ENCODE measurements at regions not wholly inside any gene's neighbourhood (a gene's known extent, or its start where the extent isn't known, plus 50 kb on each side); places are given as distances from the start of the nearest gene placed in this dataset.

DNA sequence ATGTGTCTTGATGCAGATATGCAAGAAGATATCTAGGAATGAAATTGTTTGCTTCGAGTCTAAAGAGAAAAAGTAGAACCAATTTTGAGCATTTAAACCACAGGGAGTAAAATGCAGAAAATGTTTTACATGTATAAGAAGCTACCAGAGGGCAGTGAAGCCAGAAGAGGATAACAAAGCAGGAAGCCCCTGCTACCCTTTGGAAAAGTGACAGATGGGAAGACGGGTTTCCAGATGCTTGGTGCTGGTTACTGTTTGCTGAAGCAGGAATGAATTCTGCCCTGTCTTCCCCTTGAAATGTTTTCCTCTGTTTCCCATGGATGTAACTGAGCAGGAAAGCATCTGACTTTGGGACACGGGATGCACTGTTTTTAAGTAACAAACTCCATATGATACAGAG, 822.2 kb downstream of the MRPL39 start:
- Mint-ChIP-seq H3K27ac (no peak overlapping the region), H3K36me3 (no peaks in the 10 kb centered on the region), H3K4me1 (no peaks in the 10 kb centered on the region), H3K4me3 (no peak overlapping the region), H3K9me3 (no peaks in the 10 kb centered on the region), H3K27me3 (no peaks in the 10 kb centered on the region)
- POLR2A ChIA-PET, result no interaction called here
- DNase-seq, result no peak
- ATAC-seq (ENCODE audit: low read depth), result no peak

DNA sequence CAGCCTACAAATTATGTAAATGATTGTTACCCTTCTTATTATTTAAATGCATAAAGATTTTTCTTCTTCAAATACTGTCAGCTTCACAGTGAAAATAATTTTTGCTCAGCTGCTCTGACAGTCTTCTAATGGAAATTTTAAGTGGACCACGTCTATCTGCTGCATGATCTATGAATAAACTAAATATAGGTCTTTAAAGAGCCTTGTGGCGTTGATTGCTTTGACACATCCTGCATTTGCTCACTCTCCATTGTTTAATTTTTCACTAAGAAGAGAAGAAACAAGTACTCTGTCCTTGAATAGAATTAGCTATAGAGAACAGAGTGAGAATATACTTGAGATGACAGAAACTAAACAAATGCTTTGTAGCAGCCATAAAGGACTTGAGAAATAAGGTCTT, 826.1 kb downstream of the MRPL39 start:
- Mint-ChIP-seq H3K4me3 (no peak overlapping the region), H3K27ac (no peak overlapping the region), H3K9me3 (no peaks in the 10 kb centered on the region), H3K4me1 (no peaks in the 10 kb centered on the region), H3K27me3 (no peaks in the 10 kb centered on the region), H3K36me3 (no peaks in the 10 kb centered on the region)
- POLR2A ChIA-PET, result no interaction called here
- ATAC-seq (ENCODE audit: low read depth), result no peak
- DNase-seq, result no peak

DNA sequence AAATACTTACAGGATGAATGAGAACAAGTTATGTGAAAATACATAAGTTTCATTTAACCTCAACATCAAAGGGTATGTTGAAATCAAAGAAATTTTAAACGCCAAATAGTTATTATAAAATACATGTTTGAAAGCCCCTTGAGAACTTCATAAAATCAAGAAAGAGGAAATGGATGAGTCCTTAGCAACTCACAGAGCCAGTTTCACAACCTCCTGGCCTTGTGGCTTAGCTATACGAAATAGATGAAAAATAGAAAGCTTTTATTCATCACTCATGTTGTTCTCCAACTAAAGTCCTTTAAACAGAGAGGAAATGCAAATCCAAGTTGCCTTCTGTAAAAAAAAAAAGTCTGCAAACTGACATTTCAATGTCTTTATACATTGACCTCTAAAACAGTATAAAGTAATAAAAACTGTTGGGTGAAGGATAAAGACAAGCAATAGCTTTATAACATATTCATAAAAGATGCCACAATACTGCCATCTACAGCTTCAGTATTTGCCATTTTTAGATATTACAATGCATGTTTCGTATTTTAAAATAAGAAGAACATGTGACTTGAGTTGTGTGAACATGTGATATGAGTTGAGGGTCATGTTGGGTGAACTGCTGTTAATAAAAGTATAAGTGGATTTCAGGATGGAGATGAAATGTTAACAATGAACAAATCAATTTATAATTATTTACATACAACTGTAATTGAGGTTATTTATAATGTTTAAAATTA, 847.8 kb downstream of the MRPL39 start:
- Mint-ChIP-seq H3K9me3 (no peaks in the 10 kb centered on the region), H3K36me3 (no peaks in the 10 kb centered on the region)

DNA sequence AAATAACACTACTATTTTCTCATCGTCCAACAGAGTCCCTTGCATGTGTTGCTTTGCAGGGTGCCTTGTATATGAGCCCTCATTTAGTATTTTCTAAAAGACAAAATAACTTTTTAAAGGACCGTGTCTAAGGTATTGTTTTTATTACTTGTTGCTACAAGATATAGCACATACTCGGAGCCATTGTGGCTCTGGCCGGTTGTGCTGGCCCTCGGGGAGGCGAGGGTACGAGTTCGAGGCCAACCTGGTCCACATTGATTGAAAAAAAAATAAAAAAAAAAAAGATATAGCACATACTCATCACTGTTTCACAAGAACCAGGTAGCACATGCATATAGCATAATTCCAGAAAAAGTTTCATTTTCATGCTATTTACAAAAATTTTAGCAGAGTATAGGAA, 869.2 kb downstream of the MRPL39 start:
- H3K27me3 Mint-ChIP-seq, result no peaks in the 10 kb centered on the region
- no peak for ATAC-seq (ENCODE audit: low read depth)

More for the DNA sequence above, 847.8 kb downstream of the MRPL39 start:
- no peak overlapping the region for H3K27ac Mint-ChIP-seq
- DNase-seq, result no peak
- no peaks in the 10 kb centered on the region for H3K27me3 Mint-ChIP-seq
- POLR2A ChIA-PET, result no interaction called here
- no peak overlapping the region for H3K4me3 Mint-ChIP-seq
- ATAC-seq (ENCODE audit: low read depth), result no peak
- H3K4me1 Mint-ChIP-seq, result no peaks in the 10 kb centered on the region

DNA sequence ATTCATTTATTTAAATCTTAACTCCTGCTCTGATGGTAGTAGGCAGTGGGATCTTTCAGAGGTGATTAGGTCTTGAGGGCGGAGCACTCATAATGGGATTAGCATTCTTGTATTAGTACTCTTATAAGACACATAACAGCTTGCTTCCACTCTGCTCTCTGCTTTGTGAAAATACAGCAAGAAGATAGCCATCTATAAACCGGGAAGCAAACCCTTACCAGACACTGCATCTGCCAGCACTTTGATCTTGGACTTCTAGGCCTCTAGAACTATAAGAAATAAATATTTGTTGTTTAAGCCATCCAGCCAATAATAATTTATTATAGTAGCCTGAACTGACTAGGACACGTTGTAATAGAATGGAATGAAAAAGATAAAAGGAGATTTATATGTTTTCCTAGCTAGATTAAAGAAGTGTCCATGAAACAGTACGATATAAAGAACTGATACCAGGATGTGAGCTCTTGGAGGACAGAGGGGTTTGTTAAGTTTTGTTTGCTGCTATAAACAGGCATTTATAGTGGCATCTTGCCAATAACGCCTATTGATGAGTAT, 869.9 kb downstream of the MRPL39 start:
- DNase-seq (no peak), ATAC-seq (ENCODE audit: low read depth) (no peak)
- Mint-ChIP-seq H3K9me3 (no peaks in the 10 kb centered on the region), H3K27ac (no peak overlapping the region), H3K27me3 (no peaks in the 10 kb centered on the region), H3K4me3 (no peak overlapping the region), H3K4me1 (no peaks in the 10 kb centered on the region), H3K36me3 (no peaks in the 10 kb centered on the region)
- POLR2A ChIA-PET, result no interaction called here

More for the DNA sequence above, 869.2 kb downstream of the MRPL39 start:
- no peaks in the 10 kb centered on the region for H3K36me3 Mint-ChIP-seq
- no peaks in the 10 kb centered on the region for H3K4me1 Mint-ChIP-seq
- DNase-seq, result no peak
- no peak overlapping the region for H3K4me3 Mint-ChIP-seq
- no peak overlapping the region for H3K27ac Mint-ChIP-seq
- H3K9me3 Mint-ChIP-seq, result no peaks in the 10 kb centered on the region
- POLR2A ChIA-PET, result no interaction called here

DNA sequence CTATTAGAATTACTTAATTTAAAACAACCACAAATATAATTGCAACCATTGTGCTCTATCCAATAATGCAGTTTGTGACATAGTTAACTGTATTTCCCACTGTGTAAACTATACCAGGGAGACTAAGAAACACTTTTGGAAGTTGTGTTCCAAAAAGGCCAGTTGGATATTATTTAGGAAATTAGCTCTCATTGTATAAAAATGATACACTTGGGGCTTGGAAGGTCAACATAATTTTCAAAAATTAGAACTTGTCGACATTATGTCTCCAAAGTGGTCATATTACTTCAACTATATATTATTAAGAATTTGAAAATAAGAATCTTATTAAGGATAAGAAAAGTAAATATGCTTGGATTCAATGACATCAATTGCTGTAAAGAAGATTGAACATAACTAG, 876.6 kb downstream of the MRPL39 start:
- H3K36me3 Mint-ChIP-seq, result no peaks in the 10 kb centered on the region
- POLR2A ChIA-PET, result no interaction called here
- H3K4me3 Mint-ChIP-seq, result no peak overlapping the region
- no peak for ATAC-seq (ENCODE audit: low read depth)
- no peaks in the 10 kb centered on the region for H3K9me3 Mint-ChIP-seq
- H3K27me3 Mint-ChIP-seq, result no peaks in the 10 kb centered on the region
- H3K27ac Mint-ChIP-seq, result no peak overlapping the region
- H3K4me1 Mint-ChIP-seq, result no peaks in the 10 kb centered on the region
- DNase-seq, result no peak

DNA sequence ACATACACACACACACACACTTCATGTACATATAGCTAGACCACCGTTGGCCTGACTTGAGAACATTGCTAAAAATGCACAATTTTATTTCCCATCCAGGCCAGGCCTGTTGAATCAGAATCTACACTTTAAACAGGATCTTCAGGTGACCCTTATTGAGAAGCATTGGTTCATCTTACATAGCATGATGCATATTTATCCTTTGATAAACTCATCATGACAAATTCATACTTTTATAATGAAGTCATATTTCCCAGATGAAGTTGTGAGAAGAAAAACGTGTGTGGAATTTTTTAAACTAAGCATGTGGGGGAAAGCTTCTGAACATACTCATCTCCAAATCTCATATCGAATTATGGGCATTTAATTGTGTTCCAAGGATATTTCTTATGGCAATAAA, 877.7 kb downstream of the MRPL39 start:
- POLR2A ChIA-PET, result no interaction called here
- Mint-ChIP-seq H3K4me3 (no peak overlapping the region), H3K27ac (no peak overlapping the region), H3K4me1 (no peaks in the 10 kb centered on the region), H3K27me3 (no peaks in the 10 kb centered on the region), H3K9me3 (no peaks in the 10 kb centered on the region), H3K36me3 (no peaks in the 10 kb centered on the region)
- no peak for DNase-seq
- ATAC-seq (ENCODE audit: low read depth), result no peak

DNA sequence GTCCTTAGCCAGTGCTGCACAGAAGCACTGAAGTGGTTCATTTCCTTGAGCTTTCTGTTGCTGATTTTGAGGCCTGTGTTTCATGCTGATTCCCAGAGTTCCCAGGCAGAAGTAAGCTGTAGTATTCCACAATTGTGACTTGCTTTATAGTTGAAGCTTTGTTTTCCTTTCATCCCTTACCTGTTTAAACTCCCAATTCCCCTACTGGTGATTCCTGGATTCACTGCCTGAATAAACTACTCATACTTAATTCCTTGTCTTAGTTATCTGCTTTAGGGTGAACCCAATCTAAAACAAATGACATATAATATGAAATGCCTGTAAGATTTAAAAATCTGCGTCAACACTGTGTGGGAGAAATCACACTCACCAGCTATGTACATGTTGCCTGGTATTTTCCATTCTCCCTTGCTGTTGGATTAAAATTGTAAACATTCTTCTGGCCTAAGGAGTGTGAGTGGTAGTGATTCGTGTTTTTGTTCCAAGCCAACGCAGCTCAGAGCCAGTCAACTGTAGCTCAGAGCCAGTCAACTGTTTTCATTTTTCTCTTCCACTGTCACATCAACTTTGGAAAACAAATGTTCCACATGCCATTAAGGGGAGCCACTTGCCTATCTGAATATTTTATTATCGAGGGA, 879.4 kb downstream of the MRPL39 start:
- POLR2A ChIA-PET, result no interaction called here
- no peak for ATAC-seq (ENCODE audit: low read depth)
- no peaks in the 10 kb centered on the region for H3K36me3 Mint-ChIP-seq

DNA sequence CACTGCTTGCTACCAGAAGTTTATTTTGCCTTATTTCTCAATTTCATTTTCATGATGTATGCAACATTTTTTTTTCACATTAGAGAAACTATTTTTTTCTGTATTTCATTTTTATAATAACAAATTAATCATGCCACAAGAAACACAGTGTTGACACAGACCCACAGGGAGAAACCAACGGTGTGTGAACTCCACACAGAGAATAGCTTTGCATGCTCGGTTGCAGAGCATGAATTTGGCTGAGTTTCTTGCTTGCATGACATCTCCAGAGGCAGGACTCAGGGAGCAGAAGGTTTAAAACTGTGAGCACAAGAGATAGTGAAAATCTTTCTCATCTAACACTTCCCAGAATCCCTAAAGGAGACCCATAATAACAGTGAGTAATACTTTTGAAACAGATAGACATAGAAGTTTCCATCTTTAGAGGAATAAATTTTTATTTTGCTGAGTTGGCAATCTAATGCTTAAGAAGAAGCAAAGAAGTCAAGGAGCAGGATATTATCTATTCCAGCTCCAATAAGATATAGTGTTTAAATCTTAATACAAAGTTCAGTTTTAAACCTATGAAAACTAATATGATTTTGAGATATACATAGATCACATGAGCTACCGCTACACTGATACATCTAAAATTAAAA, 890.9 kb downstream of the MRPL39 start:
- Mint-ChIP-seq H3K27me3 (no peaks in the 10 kb centered on the region), H3K9me3 (no peaks in the 10 kb centered on the region), H3K36me3 (no peaks in the 10 kb centered on the region), H3K4me3 (no peak overlapping the region), H3K4me1 (no peaks in the 10 kb centered on the region), H3K27ac (no peak overlapping the region)
- ATAC-seq (ENCODE audit: low read depth), result no peak
- POLR2A ChIA-PET, result no interaction called here
- DNase-seq, result no peak

More for the DNA sequence above, 879.4 kb downstream of the MRPL39 start:
- H3K4me3 Mint-ChIP-seq, result no peak overlapping the region
- no peak for DNase-seq
- H3K4me1 Mint-ChIP-seq, result no peaks in the 10 kb centered on the region
- H3K27me3 Mint-ChIP-seq, result no peaks in the 10 kb centered on the region
- H3K27ac Mint-ChIP-seq, result no peak overlapping the region
- H3K9me3 Mint-ChIP-seq, result no peaks in the 10 kb centered on the region

DNA sequence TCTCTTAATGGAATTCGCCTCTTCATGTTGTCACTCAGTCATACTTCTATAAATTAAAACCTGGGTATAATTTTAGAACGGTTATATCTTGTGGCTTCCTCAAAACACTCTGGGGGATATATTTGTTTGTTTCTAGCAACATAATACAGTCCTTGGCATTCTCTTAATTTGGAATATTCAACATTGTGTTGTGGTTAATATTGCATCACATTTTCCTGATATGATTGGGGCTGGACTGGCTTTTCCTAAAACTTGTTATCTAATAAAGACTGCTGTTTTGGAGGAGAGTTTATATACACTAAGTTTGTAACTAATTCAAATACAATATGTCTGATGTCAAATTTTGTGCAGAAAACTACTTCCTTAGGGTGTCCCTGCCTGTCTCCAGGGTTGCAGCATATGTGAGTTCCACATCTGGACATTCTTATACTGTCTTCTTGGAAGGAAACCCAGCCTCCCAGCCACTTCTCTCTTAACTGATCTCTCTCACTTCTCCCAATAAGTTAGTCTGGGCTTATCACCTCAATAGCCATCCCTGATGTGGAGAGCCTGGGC, 892.6 kb downstream of the MRPL39 start:
- H3K4me1 Mint-ChIP-seq, result no peaks in the 10 kb centered on the region
- ATAC-seq (ENCODE audit: low read depth) (no peak), DNase-seq (no peak)
- H3K36me3 Mint-ChIP-seq, result no peaks in the 10 kb centered on the region
- H3K4me3 Mint-ChIP-seq, result no peak overlapping the region
- H3K9me3 Mint-ChIP-seq, result no peaks in the 10 kb centered on the region
- POLR2A ChIA-PET, result no interaction called here
- H3K27me3 Mint-ChIP-seq, result no peaks in the 10 kb centered on the region
- no peak overlapping the region for H3K27ac Mint-ChIP-seq

DNA sequence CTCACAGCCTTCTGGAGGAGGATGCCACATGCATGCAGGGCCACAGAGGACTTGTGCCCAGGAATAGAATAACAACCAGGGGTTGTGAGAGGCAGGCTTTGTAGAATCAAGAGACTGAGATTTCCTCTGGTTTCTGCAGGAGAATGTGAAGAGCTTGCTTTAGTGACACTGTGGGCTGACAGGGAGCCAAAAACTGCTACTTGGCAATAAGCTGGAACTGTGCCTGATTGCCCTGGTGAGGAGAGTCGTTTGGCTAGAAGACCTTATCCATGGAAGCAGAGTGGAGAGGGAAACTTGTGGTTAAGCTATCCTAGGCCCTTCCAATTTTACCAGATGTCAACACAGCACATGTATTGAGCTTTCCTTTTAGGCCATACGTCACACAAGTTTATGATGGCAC, 902.1 kb downstream of the MRPL39 start:
- no peak for ATAC-seq (ENCODE audit: low read depth)
- POLR2A ChIA-PET, result no interaction called here
- H3K27ac Mint-ChIP-seq, result no peak overlapping the region
- no peaks in the 10 kb centered on the region for H3K4me1 Mint-ChIP-seq
- H3K9me3 Mint-ChIP-seq, result no peaks in the 10 kb centered on the region
- H3K4me3 Mint-ChIP-seq, result no peak overlapping the region
- no peaks in the 10 kb centered on the region for H3K27me3 Mint-ChIP-seq
- no peak for DNase-seq
- H3K36me3 Mint-ChIP-seq, result no peaks in the 10 kb centered on the region

DNA sequence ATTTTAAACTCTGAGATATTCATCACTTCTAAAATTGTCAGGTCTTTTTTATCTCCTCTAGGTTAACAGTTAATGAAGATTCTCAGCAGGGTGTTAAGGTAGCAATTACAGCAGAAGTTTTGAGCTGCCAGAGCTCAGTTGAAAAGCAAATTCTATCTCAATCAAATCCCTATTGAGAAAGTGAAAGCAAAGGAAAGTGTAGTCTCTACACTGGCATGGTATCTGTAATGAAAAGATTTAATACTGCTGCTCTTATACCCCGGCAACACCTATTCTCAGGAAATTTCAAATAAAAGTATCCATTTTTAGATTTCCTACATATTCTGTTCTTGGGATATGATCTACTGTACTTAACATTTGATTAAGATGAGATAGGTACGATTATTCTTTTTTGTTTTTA, 913.5 kb downstream of the MRPL39 start:
- no peaks in the 10 kb centered on the region for H3K9me3 Mint-ChIP-seq
- no peaks in the 10 kb centered on the region for H3K4me1 Mint-ChIP-seq
- ATAC-seq (ENCODE audit: low read depth) (no peak), DNase-seq (no peak)
- H3K27me3 Mint-ChIP-seq, result no peaks in the 10 kb centered on the region
- no peaks in the 10 kb centered on the region for H3K36me3 Mint-ChIP-seq
- POLR2A ChIA-PET, result no interaction called here
- H3K4me3 Mint-ChIP-seq, result no peak overlapping the region
- no peak overlapping the region for H3K27ac Mint-ChIP-seq

DNA sequence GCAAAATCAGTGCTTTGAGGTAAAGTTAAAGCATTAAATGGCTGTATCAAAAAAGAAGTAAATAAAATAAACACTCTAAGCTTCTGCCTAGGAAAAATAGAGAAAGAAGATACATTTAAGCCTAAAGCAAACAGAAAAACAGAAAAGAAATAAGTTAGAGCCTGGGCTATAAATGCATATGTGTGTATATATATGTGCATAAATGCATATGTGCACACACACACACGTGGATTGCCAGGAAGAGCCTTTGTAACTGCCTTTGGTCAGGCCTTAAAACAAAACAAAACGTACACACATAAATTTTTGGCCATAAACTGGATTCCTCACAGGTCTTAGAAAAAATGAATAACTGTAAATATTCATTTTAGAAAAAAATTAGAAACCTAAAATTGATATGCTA, 925.8 kb downstream of the MRPL39 start:
- H3K36me3 Mint-ChIP-seq, result no peaks in the 10 kb centered on the region
- no peaks in the 10 kb centered on the region for H3K9me3 Mint-ChIP-seq
- no peaks in the 10 kb centered on the region for H3K4me1 Mint-ChIP-seq
- H3K27ac Mint-ChIP-seq, result no peak overlapping the region
- H3K4me3 Mint-ChIP-seq, result no peak overlapping the region
- no peak for ATAC-seq (ENCODE audit: low read depth)
- no peak for DNase-seq
- H3K27me3 Mint-ChIP-seq, result no peaks in the 10 kb centered on the region
- POLR2A ChIA-PET, result no interaction called here

DNA sequence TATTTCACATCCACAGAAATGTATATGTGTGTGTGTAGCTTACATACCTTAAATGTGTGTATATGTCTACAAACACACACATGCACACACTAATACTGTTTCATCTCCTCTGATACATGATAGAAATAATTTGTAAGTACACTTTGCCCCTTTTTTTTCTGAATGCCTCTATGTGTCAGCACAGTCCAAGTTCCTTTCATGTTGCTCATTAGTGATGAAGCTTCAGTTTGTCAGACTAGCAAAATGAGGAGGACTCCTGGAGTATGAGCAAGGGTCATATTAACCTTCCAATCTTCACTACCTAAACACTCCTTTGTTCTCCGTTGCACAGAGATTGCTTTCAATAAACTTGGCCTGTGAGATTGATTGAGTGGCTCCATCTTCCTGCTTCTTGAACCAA, 935.4 kb downstream of the MRPL39 start:
- ATAC-seq (ENCODE audit: low read depth), result no peak

More for the DNA sequence above, 935.4 kb downstream of the MRPL39 start:
- DNase-seq, result no peak
- Mint-ChIP-seq H3K4me1 (no peaks in the 10 kb centered on the region), H3K36me3 (no peaks in the 10 kb centered on the region), H3K27ac (no peak overlapping the region), H3K9me3 (no peaks in the 10 kb centered on the region), H3K4me3 (no peak overlapping the region), H3K27me3 (no peaks in the 10 kb centered on the region)
- POLR2A ChIA-PET, result no interaction called here

Data from activated naive CD8-positive, alpha-beta T cell treated with anti-CD3 and anti-CD28 coated beads, Interleukin-2, amount 10 ng/mL, durations not matched to agents 7 days and 5 days (primary cell).